ENCODE measurements at regions not wholly inside any gene's neighbourhood (a gene's known extent, or its start where the extent isn't known, plus 50 kb on each side); places are given as distances from the start of the nearest gene placed in this dataset.

- Histone ChIP-seq H4K20me1 (ENCODE audit: insufficient read depth) (no peaks in the 10 kb centered on the region), H3K27ac (ENCODE audit: low read length) (no peak overlapping the region), H2AFZ (ENCODE audit: low read depth, low read length) (no peak overlapping the region), H3K79me2 (replicated peaks; ENCODE audit: insufficient read depth, low read length) (no peaks in the 10 kb centered on the region), H3K9me2 (ENCODE audit: insufficient read depth, low read length) (no peaks in the 10 kb centered on the region), H3F3A (ENCODE audit: insufficient read depth, low read length, poor library complexity, severe bottlenecking) (no peaks in the 10 kb centered on the region), H3K4me2 (ENCODE audit: low read length) (no peak overlapping the region), H3K36me3 (ENCODE audit: insufficient read depth, low read length) (no peaks in the 10 kb centered on the region), H3K9me3 (ENCODE audit: low read length) (no peaks in the 10 kb centered on the region), H3K4me3 (ENCODE audit: low read length) (no peak overlapping the region), H3K9ac (ENCODE audit: low read length) (no peak overlapping the region), H3K27me3 (ENCODE audit: insufficient read depth, low read depth, low read length) (no peaks in the 10 kb centered on the region)
- TF ChIP-seq TAF1 (IDR thresholded peaks at IDR 0.05; ENCODE audit: low read depth) (no peak), SMC3 (conservative IDR thresholded peaks at IDR 0.05; ENCODE audit: poor library complexity) (no peak), EZH2 (IDR thresholded peaks at IDR 0.05; ENCODE audit: borderline replicate concordance, insufficient read depth, low read length, poor library complexity, severe bottlenecking) (no peak), RAD21 (conservative IDR thresholded peaks at IDR 0.05) (no peak), MXI1 (conservative IDR thresholded peaks at IDR 0.05; ENCODE audit: poor library complexity, severe bottlenecking) (no peak), REST (IDR thresholded peaks at IDR 0.05; ENCODE audit: borderline replicate concordance) (no peak), POLR2AphosphoS5 (IDR thresholded peaks at IDR 0.05) (no peak), EP300 (conservative IDR thresholded peaks at IDR 0.05; ENCODE audit: poor library complexity, severe bottlenecking) (no peak), CTCF (IDR thresholded peaks at IDR 0.05; ENCODE audit: poor library complexity, severe bottlenecking) (no peak)
These were observed 197.2 kb downstream of the GADD45G start for GRCh38 chr9:89801742-89802670.

- H3K9me2 ChIP-seq (ENCODE audit: insufficient read depth, low read length), result no peaks in the 10 kb centered on the region
- TF ChIP-seq EP300 (conservative IDR thresholded peaks at IDR 0.05; ENCODE audit: poor library complexity, severe bottlenecking) (no peak), MXI1 (conservative IDR thresholded peaks at IDR 0.05; ENCODE audit: poor library complexity, severe bottlenecking) (no peak), TAF1 (IDR thresholded peaks at IDR 0.05; ENCODE audit: low read depth) (no peak), CTCF (IDR thresholded peaks at IDR 0.05; ENCODE audit: poor library complexity, severe bottlenecking) (no peak), POLR2AphosphoS5 (IDR thresholded peaks at IDR 0.05) (no peak), EZH2 (IDR thresholded peaks at IDR 0.05; ENCODE audit: borderline replicate concordance, insufficient read depth, low read length, poor library complexity, severe bottlenecking) (no peak), RAD21 (conservative IDR thresholded peaks at IDR 0.05) (no peak), REST (IDR thresholded peaks at IDR 0.05; ENCODE audit: borderline replicate concordance) (no peak), SMC3 (conservative IDR thresholded peaks at IDR 0.05; ENCODE audit: poor library complexity) (no peak)
- H3K27ac ChIP-seq (ENCODE audit: low read length), result no peak overlapping the region
- H3K36me3 ChIP-seq (ENCODE audit: insufficient read depth, low read length), result no peaks in the 10 kb centered on the region
- H3K9me3 ChIP-seq (ENCODE audit: low read length), result no peaks in the 10 kb centered on the region
- H3K4me3 ChIP-seq (ENCODE audit: low read length), result no peak overlapping the region
- no peaks in the 10 kb centered on the region for H3F3A ChIP-seq (ENCODE audit: insufficient read depth, low read length, poor library complexity, severe bottlenecking)
- no peak overlapping the region for H3K9ac ChIP-seq (ENCODE audit: low read length)
- H2AFZ ChIP-seq (ENCODE audit: low read depth, low read length), result no peak overlapping the region
- no peaks in the 10 kb centered on the region for H3K79me2 ChIP-seq (replicated peaks; ENCODE audit: insufficient read depth, low read length)
- H4K20me1 ChIP-seq (ENCODE audit: insufficient read depth), result no peaks in the 10 kb centered on the region
- H3K27me3 ChIP-seq (ENCODE audit: insufficient read depth, low read depth, low read length), result no peaks in the 10 kb centered on the region
- H3K4me2 ChIP-seq (ENCODE audit: low read length), result no peak overlapping the region
These were observed 198.1 kb downstream of the GADD45G start for GRCh38 chr9:89802781-89803355.
